ENCODE measurements at regions not wholly inside any gene's neighbourhood (a gene's known extent, or its start where the extent isn't known, plus 50 kb on each side); places are given as distances from the start of the nearest gene placed in this dataset.
A peak's percentile ranks its signal among the peaks of the same experiment; 100 is the strongest.

DNA sequence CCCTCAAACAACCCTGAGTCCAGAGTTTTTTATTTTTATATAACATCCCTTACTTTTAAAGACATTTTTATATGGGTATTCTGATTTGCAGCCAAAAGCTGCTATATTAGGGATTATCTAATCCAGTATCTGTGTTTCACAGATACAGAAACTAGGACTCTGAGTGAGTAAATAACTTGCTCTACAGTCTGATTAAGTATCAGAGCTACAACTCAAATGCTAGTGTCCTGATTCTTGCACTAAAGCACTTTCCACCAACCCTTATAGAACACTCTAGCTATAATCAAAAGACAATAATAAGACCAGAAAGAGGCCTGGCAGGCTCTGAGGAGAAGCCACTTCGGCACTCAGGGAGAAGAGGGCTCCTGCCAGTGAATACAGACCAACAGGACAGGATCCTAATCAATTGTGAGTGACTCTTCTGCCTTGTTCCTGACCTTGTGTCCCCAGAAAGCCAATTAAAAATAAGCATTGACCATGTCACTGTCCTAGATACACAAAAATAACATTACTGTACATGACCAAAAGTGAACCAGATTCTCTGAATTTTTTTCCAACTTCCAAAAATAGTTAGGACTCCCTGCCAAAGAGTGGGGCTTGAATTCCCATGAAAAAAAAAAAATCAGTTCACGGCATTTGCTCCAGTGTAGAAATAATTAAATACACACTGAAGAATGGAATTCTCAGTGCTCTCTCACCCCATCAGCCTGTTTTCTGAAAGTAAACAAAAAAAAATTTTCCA is 63.6 kb upstream of the MAP3K1 start:
- H3K4me3 ChIP-seq (ENCODE audit: insufficient read depth, low read length): no peak overlapping the region
- no peaks in the 10 kb centered on the region for H3K36me3 ChIP-seq (ENCODE audit: insufficient read depth, low read length)
- H3K27ac ChIP-seq (ENCODE audit: low read depth, low read length): no peak overlapping the region
- peak; percentile 53 for DNase-seq (ENCODE audit: insufficient read length, low spot score, missing footprints)
- TF ChIP-seq, protein P1, sequence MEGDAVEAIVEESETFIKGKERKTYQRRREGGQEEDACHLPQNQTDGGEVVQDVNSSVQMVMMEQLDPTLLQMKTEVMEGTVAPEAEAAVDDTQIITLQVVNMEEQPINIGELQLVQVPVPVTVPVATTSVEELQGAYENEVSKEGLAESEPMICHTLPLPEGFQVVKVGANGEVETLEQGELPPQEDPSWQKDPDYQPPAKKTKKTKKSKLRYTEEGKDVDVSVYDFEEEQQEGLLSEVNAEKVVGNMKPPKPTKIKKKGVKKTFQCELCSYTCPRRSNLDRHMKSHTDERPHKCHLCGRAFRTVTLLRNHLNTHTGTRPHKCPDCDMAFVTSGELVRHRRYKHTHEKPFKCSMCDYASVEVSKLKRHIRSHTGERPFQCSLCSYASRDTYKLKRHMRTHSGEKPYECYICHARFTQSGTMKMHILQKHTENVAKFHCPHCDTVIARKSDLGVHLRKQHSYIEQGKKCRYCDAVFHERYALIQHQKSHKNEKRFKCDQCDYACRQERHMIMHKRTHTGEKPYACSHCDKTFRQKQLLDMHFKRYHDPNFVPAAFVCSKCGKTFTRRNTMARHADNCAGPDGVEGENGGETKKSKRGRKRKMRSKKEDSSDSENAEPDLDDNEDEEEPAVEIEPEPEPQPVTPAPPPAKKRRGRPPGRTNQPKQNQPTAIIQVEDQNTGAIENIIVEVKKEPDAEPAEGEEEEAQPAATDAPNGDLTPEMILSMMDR (IDR thresholded peaks at IDR 0.05; ENCODE audit: extremely low read depth, low read depth, low read length): no peak
- H3K4me1 ChIP-seq (ENCODE audit: insufficient read depth, low read length): no peaks in the 10 kb centered on the region
- H4K20me1 ChIP-seq (ENCODE audit: insufficient read depth, low read length): no peaks in the 10 kb centered on the region
- H3K27me3 ChIP-seq (ENCODE audit: insufficient read depth, low read length): peaks cover 3% of the 10 kb centered on the region
- H3K4me2 ChIP-seq (ENCODE audit: insufficient read depth, low read length): no peak overlapping the region
- H2AFZ ChIP-seq (ENCODE audit: low read length): no peak overlapping the region
- no peaks in the 10 kb centered on the region for H3K79me2 ChIP-seq (ENCODE audit: insufficient read depth, low read length)
- no peaks in the 10 kb centered on the region for H3K9me3 ChIP-seq (ENCODE audit: low read depth, low read length)

DNA sequence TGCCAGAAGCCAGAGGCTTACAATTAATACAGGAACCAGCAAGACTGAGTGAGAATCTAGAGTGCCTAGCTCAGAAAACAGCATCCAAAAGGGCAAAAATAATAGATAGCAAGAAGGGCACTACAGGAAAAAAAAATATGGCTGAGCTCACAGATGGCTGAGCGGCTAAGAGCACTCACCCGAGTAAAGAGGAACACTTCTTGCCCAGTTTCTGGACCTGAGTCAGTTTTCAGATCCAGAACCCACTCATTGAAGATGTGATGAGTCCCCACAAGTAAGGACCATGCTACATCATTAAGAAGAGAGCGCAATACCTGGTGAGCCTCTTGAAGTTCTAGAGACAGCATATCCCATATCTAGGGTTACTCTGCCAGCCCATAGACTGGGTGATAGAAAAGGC is 65.5 kb upstream of the MAP3K1 start:
- Histone ChIP-seq H3K36me3 (ENCODE audit: insufficient read depth, low read length) (no peaks in the 10 kb centered on the region), H4K20me1 (ENCODE audit: insufficient read depth, low read length) (no peaks in the 10 kb centered on the region), H3K9me3 (ENCODE audit: low read depth, low read length) (no peaks in the 10 kb centered on the region), H3K4me2 (ENCODE audit: insufficient read depth, low read length) (no peak overlapping the region), H2AFZ (ENCODE audit: low read length) (no peak overlapping the region), H3K79me2 (ENCODE audit: insufficient read depth, low read length) (no peaks in the 10 kb centered on the region), H3K4me3 (ENCODE audit: insufficient read depth, low read length) (no peak overlapping the region), H3K27ac (ENCODE audit: low read depth, low read length) (no peak overlapping the region), H3K4me1 (ENCODE audit: insufficient read depth, low read length) (no peaks in the 10 kb centered on the region), H3K27me3 (ENCODE audit: insufficient read depth, low read length) (no peaks in the 10 kb centered on the region)
- TF ChIP-seq, protein P1 (IDR thresholded peaks at IDR 0.05; ENCODE audit: extremely low read depth, low read depth, low read length): no peak
- DNase-seq (ENCODE audit: insufficient read length, low spot score, missing footprints): no peak

DNA sequence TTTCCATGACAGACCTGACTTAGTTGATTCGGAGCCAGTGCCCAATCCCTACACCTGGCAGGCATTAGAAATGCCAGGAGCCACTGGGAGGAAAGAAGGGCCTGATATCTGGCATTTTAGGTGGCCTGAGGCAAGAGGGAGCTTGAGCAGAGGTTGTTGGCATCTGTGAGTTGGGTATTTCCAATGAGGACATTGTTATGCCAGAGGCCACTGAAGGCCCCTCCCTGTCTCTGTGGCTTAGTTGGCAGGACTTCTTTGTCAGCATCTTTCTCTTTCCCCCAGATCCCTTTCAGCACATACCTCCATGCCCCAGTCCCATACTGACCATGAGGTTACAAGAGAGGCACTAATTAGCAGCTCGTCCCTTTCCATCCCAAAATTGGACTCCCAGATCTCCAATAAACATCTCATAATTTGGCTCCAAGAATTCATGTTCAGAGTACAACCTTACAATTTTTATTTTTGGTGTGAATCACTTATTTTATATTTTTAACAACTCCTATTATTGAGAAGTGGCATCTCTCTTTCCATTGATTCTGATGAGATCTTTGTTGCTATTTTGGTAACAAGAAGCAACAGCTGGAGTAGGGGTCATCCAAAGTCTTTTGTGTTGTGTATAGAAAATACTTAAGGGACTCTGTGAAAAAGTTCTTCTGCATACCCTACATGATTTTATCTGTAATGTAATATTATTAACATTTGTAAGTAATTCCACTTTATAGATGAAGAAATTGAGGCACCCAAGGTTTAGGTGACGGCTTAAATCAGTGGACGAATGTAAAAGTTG is 68.6 kb upstream of the MAP3K1 start:
- no peak overlapping the region for H2AFZ ChIP-seq (ENCODE audit: low read length)
- H3K4me2 ChIP-seq (ENCODE audit: insufficient read depth, low read length): no peak overlapping the region
- H3K4me1 ChIP-seq (ENCODE audit: insufficient read depth, low read length): no peaks in the 10 kb centered on the region
- no peak overlapping the region for H3K27ac ChIP-seq (ENCODE audit: low read depth, low read length)
- TF ChIP-seq, protein P1 (IDR thresholded peaks at IDR 0.05; ENCODE audit: extremely low read depth, low read depth, low read length): no peak
- H3K9me3 ChIP-seq (ENCODE audit: low read depth, low read length): no peaks in the 10 kb centered on the region
- H3K27me3 ChIP-seq (ENCODE audit: insufficient read depth, low read length): no peaks in the 10 kb centered on the region
- no peaks in the 10 kb centered on the region for H3K36me3 ChIP-seq (ENCODE audit: insufficient read depth, low read length)
- no peaks in the 10 kb centered on the region for H3K79me2 ChIP-seq (ENCODE audit: insufficient read depth, low read length)
- H3K4me3 ChIP-seq (ENCODE audit: insufficient read depth, low read length): no peak overlapping the region
- no peak for DNase-seq (ENCODE audit: insufficient read length, low spot score, missing footprints)
- no peaks in the 10 kb centered on the region for H4K20me1 ChIP-seq (ENCODE audit: insufficient read depth, low read length)

DNA sequence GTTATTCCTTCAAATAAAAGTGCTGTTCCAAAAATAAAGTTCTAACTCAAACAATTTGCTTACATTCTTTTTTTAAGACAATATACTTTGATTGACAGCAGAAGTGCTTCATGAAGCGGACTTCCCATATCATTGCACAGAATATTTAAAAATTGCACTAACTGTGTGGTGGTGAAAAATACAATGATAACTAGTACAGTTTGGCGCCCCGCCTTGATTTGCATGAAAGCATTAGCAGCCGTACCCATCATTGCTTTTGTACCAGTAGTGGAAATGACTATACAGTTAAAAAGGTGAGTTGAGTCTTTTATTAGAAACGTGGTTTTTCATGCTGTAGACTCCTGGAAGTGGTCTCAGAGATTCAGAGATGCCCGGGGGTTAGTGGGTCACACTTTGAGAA is 69.5 kb upstream of the MAP3K1 start:
- Histone ChIP-seq H3K27ac (ENCODE audit: low read depth, low read length) (no peak overlapping the region), H3K79me2 (ENCODE audit: insufficient read depth, low read length) (no peaks in the 10 kb centered on the region), H2AFZ (ENCODE audit: low read length) (no peak overlapping the region), H3K9me3 (ENCODE audit: low read depth, low read length) (no peaks in the 10 kb centered on the region), H3K4me1 (ENCODE audit: insufficient read depth, low read length) (no peaks in the 10 kb centered on the region), H3K4me3 (ENCODE audit: insufficient read depth, low read length) (no peak overlapping the region), H4K20me1 (ENCODE audit: insufficient read depth, low read length) (no peaks in the 10 kb centered on the region), H3K27me3 (ENCODE audit: insufficient read depth, low read length) (no peaks in the 10 kb centered on the region), H3K4me2 (ENCODE audit: insufficient read depth, low read length) (no peak overlapping the region), H3K36me3 (ENCODE audit: insufficient read depth, low read length) (no peaks in the 10 kb centered on the region)
- TF ChIP-seq, protein P1 (IDR thresholded peaks at IDR 0.05; ENCODE audit: extremely low read depth, low read depth, low read length): no peak
- no peak for DNase-seq (ENCODE audit: insufficient read length, low spot score, missing footprints)

Measured in osteoblast (primary cell).